ENCODE measurements at regions not wholly inside any gene's neighbourhood (a gene's known extent, or its start where the extent isn't known, plus 50 kb on each side); places are given as distances from the start of the nearest gene placed in this dataset.
"Not testable (repeated sequence)": the region's sequence is repeated elsewhere in the genome, so short reads cannot be mapped to it uniquely, and the experiment has no call there.

DNA sequence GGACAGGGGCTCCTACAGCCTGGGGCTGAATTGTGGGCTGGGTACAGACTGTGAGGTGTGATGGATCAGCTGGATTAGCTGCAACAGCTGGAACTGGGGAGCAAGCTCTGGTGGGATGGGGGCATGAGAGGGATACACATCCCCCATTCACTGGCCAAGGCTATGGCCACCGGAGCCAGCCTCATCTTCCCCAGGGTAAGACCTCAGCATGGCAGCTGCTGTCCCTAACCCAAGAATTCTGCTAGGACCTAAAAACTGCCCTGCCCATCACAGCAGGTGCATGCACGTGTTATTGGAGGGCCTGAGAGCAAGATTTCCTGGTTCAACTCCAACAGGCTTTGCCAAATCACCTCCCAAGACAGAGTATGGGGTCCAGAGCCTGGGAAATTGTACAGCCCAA is 258.6 kb upstream of the AGTR2 start:
- DNase-seq (ENCODE audit: low spot score), result no peak

DNA sequence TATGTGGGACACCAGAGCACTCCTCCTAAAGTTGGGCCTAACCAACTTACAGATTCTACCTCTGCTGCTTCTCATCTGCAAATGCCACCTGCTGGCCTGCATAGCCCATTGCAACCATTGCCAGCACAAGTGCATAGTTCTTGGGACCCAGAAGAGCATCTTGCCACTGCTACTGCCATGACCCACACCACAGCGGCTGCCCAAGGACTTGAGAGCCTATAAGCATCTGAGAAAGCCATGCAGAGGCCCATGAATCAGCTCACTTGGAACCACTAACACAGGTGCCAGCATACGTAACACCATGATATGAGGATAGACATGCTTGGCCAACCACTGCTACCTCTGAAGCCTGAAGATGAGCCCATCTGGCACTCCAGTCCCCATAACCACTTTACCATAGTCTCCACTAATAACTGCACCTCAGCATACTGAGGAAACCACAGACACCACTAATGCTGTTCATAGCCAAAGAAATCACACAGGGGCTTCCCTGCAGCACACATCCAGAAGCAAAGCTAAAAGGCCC is 258.1 kb upstream of the AGTR2 start:
- DNase-seq (ENCODE audit: low spot score), result no peak

DNA sequence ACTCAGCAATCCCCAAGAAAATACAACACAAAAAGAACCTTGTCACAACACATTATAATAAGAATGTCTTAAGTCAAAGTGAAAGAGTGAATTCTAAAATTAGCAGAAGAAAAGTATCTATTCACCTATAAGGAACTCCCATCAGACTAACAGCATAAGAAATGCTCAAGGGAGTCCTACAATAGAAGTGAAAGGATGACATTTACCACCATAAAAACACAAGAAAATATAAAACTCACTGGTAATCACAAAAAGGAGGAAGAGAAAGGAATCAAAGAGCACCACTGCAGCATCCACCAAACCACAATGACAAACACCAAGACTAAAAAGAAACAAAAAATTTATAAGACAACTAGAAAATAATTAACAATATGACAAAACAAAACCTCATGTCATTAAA is 257.0 kb upstream of the AGTR2 start:
- no peak for DNase-seq (ENCODE audit: low spot score)

DNA sequence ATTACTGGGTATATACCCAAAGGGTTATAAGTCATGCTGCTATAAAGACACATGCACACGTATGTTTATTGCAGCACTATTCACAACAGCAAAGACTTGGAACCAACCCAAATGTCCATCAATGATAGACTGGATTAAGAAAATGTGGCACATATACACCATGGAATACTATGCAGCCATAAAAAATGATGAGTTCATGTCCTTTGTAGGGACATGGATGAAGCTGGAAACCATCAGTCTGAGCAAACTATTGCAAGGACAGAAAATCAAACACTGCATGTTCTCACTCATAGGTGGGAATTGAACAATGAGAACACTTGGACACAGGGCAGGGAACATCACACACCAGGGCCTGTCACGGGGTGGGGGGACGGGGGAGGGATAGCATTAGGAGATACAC is 254.9 kb upstream of the AGTR2 start:
- not testable (repeated sequence) for DNase-seq (ENCODE audit: low spot score)

DNA sequence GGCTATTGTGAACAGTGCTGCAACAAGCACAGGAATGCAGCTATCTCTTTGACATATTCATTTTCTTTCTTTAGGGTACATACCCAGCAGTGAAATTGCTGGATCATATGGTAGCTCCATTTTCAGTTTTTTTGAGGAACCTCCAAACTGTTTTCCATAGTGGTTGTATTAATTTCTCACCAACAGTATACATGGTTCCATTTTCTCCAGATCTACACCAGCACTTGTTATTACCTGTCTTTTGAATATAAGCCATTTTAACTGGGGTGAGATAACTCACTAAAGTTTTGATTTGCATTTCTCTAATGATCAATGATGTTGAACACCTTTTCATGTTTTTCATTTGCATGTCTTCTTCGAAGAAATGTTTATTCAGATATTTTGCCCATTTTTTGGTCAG is 241.1 kb upstream of the AGTR2 start:
- DNase-seq (ENCODE audit: low spot score), result no peak

DNA sequence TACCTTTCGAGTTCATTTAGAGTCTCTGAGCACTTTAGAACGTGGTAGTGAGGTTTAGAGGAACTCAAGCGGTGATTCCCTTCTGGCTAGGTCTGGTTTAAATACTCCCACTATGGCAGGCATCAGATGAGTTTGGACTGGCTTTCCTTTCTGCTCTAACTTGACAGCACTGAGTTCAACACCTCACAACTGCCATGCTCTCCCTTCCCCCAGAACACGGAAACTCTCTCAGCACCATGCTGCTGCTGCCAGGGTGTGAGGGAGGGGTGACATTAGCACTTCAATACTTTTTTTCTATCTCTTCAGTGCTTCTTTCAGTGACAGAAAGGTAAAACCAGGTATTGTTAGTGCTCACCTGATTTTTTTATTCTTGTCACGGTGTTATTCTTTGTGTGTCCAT is 234.5 kb upstream of the AGTR2 start:
- no peak for DNase-seq (ENCODE audit: low spot score)

DNA sequence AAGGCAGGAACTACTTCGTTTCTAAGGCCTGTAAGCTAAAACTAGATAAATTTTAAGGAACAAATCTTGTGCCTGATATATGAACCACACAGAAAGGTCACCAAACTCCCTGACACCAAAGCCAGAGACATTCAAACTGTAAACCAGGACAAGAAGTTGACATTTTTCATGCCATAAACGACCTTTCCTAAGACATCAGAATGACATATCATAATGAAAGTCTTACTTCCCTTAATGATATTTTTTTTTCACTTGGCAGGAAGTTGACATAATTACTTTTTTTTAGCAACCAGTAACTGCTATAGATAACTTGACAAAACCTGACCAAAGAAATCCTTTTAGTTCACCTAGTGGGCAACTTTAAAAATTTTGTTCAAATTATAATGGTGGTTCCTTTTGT is 231.5 kb upstream of the AGTR2 start:
- DNase-seq (ENCODE audit: low spot score), result no peak

DNA sequence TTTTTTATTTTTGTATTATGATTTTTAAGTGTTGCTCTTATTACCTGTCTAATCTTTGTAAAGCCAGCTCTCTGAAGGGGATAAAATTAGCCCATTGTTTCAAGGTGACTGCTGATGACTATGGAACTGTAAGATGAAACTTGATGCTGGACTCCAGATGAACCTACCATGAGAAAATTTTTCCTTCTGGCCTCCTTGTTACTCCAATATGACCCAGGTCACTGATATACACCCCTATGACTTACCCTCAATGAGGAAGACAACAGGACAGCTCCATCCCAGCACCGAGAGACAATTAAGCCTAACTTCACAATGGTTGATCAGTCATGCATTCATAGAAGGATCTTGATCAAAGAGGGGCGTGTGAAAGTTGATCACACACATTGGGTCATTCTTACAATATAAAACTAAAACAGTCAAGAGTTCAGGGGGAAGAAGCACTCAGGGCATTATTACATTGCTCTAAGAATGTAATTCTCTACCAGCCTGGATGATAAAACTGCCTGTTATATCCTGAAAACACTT is 230.8 kb upstream of the AGTR2 start:
- DNase-seq (ENCODE audit: low spot score), result no peak

DNA sequence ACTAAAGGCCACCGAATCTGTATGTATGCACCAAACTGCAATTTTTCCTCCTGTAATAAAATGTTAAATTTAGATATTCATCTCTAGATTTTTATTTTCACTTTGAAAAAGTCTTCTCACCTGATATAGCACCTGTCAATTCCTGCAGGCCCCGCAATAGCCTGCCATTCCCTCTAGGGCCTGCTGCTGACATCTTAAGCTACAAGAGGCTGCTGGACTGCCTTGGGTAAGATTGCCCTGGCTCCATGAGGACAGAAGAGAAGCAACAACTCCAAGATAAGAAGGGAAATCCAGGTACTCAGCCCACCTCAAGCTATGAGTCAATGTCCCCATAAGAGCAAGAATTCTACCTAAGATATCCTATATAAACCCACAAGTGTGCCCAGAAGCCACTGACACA is 230.2 kb upstream of the AGTR2 start:
- no peak for DNase-seq (ENCODE audit: low spot score)

DNA sequence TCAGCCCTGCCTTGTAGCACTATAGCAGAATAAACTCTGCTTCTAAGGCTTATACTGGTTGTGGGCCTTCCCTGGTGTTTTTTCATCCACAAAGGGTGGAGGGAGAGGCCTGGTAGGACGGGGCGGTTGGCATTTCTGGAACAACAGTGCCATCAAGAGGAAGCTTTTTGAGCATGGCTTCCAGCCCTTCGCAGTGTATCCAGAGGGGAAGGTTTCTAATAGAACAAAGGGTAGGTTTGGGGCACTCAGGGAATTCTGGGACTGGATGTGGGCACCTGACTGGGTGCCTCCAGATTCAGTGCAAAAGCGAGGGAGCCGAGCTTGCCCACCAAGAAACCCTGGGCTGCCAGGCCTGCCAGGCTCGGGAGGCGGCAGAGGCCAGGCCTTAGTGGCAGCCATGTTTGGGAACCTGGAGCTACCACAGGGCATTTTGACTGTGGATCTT is 229.6 kb upstream of the AGTR2 start:
- DNase-seq (ENCODE audit: low spot score), result peak; percentile 84

DNA sequence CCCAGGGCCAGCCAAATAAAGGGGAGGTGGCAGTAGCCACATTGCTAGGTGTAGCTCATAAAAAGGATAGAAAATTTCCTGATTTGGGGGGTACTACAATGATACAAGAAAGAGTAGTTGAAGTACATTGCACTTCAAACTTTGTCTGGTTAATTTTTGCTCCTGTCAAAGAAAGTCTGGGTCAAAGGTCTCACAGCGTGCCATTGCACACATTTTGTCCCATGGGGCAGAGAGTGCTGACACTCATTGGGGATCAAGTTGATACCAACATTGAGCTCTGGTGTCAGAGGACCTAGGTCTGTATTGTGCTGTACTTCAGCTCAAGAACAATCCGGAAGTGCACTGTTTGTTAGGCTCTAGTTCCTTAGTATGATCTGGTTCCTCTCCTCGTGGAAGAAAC is 229.2 kb upstream of the AGTR2 start:
- DNase-seq (ENCODE audit: low spot score), result no peak

DNA sequence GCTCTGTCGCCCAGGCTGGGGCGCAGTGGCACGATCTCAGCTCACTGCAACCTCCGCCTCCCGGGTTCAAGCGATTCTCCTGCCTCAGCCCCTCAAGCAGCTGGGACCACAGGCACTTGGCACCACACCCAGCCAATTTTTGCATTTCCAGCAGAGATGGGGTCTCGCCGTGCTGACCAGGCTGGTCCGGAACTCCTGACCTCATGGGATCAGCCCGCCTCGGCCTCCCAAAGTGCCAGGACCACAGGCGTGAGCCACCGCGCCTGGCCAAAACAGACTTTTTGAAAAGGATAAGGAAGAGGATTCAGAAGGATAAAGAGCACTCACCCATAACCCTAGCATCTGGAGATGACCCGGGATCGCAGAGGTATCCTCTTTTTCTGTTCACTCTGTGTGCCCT is 224.5 kb upstream of the AGTR2 start:
- no peak for DNase-seq (ENCODE audit: low spot score)

DNA sequence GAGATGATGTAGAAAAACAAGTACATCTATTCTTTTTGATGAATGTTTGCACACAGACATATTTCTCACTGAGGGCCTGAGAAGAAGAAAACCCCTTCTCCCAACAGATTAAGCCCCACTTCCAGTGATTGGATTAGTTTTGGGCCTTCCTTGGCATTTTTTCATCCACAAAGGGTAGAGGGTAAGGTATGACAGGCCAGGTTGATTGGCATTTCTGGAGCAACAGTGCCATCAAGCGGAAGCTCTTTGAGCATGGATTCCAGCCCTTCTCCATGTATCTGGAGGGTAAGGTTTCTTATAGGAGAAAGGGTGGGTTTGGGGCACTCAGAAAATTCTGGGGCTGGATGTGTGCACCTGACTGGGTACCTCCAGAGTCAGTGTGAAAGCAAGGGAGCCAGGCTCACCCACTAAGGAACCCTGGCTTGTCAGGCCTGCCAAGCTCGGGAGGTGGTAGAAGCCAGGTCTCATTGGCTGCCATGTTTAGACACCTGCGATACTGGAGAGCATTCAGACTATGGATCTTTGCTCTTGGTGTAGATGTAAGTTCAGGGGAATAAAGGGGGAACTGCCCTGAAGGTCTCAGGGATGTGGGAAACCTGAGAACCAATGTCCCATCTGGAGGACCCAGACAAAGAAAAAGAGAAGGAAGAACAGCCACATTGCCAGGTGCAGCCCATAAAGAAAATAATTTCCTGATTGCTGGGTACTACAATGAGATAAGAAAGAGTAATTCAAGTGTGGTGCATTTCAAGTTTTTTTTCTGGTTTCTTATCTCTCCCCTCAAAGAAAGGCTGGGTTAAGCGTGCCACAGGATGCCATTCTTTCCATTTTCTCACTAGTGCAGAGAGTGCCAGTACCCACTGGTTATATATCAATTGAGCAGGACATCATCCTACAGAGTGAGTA is 222.3 kb upstream of the AGTR2 start:
- peak; percentile 35 for DNase-seq (ENCODE audit: low spot score)

DNA sequence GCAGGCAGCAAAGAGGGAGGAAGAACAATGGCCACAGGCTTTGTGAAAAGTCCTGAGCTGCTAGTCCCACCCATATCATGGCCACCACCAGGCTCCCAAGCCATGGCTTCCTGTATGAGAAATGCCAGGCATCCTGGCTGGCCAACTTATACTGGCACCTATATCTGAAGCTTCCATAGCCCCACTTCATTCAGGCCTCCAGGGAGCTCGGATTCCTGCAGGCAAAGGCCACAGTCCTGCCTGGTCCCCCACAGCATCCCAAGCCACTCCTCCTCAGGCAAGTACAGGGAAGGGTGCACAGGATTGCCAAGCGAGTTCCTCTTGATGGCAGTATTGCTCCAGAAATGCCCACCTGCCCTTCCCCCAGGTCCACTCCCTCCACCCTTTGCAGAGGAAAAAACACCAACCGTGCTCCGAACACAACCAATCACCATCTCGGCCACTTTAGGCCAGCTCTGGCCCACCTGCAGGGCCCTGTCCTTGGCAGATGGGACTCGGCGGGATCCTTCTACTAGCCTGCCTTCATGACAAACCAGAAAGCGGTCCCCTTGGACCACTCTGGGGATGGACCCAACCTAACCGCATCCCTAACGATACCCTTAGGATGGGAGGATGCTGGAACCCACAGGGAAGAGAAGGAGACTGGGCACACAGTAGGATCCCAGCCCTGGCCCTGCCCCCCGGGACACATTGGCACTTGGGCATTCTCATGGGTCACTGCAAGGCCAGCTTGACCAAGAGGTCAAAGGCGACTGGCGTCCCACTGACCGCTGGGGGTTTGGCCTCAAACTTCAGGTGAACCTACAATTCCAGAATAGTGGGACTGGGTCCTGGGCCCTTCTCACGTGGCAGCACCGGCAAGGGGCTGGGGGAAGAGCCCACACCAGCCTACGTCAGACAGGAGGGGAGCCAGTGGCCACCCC is 220.4 kb upstream of the AGTR2 start:
- peak; percentile 89 for DNase-seq (ENCODE audit: low spot score)

DNA sequence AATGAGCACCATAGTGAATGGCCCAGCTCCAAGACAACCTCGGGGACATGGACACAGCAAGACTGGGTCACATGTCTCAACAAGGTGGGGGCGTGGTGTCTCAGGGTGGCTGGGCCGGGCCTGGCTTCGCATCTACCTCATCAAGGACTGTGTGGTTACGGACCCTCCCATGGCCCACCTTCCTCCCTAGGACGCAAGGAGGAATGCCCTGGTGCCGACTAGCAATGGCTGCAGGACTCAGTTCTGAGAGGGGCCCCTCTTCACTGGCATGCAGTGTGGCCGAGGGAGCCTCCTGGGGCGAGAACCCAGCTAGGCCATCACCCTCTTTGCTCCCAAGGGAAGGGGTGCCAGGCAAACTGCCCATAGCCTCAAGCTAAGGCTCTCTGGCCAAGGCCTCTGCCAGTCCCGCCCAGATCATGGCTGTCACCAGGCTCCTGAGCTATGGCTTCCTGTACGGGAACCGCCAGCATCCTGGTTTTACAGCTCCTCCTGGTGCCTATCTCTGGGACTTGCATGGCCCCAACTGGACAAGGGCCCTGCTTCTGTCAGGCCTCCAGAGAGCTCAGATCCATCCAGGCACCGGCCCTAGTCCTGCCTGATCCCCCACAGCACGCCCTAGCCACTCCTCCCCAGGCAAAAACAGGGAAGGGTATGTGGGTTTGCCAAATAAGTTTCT is 218.0 kb upstream of the AGTR2 start:
- DNase-seq (ENCODE audit: low spot score), result no peak

DNA sequence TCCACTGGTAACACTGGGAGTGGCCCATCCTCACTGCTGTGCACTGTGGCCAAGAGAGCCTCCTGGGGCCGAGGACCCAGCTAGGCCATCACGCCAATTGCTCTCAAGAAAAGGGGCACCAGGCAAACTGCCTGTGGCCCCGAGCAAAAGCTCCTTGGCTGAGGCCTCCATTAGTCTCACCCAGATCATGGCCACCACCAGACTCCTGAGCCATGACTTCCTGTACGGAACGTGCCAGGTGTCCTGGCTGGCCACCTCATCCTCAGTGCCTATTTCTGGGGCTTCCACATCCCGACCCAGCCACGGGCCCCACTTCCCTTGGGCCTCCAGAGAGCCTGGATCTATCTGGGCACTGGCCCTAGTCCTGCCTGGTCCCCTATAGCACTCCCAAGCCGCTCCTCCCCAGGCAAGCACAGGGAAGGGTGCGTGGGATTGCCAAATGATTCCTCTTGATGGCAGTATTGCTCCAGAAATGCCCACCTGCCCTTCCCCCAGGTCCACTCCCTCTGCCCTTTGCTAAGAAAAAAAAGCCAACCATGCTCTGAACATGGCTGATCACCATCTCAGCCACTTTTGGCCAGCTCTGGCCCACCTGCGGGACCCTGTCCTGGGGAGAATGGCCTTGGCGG is 212.6 kb upstream of the AGTR2 start:
- DNase-seq (ENCODE audit: low spot score), result peak; percentile 63

DNA sequence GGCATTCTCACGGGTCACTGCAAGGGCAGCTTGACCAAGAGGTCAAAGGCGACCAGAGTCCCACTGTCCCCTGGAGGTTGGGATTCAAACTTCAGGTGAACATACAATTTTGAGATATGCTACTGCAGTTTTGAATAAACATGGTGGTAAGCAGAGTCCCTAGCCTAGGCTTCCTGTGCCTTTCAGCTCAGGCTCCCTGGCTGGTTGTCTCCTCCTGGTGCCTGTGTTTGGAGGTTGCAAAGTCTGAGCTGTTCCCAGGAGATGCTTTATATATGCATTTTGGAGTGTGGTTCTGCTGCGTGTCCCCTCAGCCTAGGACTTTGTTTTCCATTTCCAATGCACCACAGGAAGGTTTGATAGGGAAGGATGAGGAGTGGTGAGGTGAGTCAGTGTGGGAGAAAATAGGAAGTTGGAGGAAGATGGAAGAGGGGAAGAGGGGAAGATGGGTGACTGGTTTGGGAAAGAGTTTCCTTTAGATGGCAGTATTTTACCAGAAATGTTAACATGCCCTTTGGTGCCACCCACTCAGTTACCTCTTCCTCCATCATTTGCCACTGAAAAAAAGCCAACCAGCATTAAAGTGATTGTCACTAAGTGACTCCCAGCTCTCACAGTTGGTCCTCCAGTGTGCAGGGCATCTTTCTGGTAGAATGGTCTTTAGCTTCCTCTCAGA is 211.7 kb upstream of the AGTR2 start:
- peak; percentile 39 for DNase-seq (ENCODE audit: low spot score)

DNA sequence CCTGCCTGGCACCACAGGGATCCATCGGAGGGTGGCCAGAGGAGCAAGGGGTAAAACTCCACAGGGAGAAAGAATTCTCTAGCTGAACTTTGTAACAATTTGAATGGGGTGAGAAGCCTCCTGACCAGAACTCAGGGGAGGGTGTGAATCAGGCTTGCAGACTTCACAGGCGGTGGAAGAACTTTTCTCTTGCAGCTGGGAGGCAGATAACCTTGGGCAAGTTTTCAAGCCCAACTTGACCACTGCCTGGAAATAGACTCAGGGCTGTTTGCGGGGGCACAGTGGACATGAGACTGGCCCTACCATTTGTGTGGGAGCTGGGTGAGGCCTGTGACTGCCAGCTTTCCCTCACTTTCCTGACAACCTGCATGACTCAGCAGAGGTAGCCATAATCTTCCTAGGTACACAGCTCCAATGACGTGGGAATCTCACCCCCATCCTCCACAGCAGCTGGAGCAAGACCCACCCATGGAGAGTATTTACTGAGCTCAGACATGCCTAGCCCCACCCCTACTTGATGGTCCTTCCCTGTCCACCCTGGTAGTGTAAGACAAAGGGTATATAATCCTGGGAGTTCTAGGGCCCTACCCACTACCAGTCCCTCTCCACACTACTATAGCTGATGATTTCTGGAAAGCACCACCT is 210.0 kb upstream of the AGTR2 start:
- no peak for DNase-seq (ENCODE audit: low spot score)

DNA sequence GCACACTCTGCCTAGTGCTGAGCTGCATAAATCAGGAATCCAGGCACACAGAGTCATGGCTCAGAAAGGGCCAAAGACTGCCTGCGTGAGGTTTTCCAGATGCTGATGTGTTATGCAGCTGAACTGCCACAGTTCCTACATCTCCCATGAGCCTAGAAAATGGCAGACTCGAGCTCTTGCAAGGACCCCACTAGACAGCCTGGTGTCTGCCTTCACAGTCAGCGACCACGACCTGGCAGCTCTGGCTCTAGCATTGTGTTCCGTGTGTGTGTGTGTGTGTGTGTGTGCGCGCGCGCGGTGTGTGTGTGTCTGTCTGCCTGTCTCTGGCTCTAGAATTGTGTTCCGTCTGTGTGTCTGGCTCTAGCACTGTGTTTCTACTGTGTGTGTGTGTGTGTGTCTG is 203.6 kb upstream of the AGTR2 start:
- DNase-seq (ENCODE audit: low spot score), result no peak

Measured in cerebellar cortex (tissue), 1 donor.